Activated naive CD4-positive, alpha-beta T cell treated with anti-CD3 and anti-CD28 coated beads, Interleukin-2, amount 50 U/mL, for 16 hours (primary cell): ENCODE measurements at regions not wholly inside any gene's neighbourhood (a gene's known extent, or its start where the extent isn't known, plus 50 kb on each side); places are given as distances from the start of the nearest gene placed in this dataset.
"Not testable (repeated sequence)": the region's sequence is repeated elsewhere in the genome, so short reads cannot be mapped to it uniquely, and the experiment has no call there.

ENCODE experiments used
- DNase-seq: peaks from one replicate; pipeline ENCODE4 v3.0.0-alpha.2; 2020

DNA sequence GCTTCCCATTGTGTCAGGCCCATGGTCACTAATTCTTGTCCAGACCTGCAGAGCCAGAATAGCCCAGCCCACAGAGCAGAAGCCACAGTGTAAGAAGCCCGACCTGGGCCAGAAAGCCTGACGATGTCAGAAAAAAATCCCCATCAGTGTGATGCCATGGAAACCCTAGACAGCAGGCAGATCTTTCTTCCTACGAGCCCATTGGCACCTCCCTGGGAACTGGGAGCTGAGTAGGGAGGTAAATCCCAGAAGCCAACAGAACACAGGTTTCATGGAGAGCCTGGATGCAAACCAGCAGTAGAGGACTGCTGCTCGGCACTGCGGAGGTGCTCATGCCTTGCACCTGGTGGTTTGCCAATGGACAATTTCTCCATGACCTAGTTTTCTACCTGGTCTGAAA lies 82.2 kb upstream of the SLC22A16 start:
- DNase-seq = no peak

DNA sequence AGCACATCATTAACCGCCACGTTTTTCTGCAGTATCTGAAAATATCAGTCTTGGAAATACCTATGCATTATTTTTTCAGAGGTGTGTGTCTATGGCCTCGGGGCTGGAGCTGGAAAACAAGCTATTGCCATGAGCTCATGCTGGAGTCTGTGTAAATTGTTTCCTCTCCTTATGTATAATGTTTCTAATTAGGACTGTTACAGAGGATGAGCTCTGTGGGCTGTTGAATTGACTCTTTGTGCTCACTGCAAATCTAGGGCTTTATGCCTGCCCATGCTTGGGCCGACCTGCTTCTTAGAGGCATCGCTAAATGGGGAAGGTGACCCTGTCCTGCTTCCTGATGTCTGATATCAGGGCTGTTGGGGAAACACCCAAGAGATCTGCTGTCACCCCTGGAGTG lies 80.8 kb upstream of the SLC22A16 start:
- DNase-seq = no peak

DNA sequence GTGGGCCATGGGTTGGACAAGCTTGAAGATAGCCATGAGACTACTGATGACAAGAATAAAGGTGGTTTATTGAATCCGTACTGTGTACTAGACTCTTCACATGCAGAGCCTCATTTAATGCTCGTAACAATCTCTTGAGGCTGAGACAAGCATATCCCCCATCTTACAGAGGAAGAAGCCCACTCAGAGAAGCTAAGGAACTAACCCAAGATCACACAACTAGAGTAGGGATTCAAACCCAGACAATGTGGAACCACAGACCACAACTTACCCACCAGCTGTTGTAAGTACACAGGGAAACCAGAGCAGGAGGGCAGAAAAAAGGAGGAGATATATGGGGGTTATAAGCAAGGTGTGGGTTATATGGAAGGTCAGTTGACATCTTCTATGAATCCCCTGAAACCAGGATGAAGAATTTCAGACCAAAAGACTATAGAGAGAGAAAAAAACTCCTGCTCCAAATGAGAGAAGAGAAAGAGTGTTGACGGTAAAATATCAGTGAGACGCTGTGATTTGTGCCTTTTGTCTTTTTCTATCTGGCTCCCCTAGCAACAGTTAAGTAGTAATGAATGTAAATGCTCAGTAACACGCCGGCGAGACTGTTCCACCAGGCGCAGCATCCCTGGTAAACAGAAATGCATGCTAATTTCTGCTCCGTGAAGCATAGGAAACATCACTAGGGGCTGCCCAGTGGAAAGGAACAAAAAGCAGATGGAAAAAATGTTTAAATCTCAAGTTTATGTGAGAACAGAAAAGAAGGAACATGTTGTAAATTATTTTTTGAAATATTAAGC lies 80.1 kb upstream of the SLC22A16 start:
- no peak for DNase-seq

DNA sequence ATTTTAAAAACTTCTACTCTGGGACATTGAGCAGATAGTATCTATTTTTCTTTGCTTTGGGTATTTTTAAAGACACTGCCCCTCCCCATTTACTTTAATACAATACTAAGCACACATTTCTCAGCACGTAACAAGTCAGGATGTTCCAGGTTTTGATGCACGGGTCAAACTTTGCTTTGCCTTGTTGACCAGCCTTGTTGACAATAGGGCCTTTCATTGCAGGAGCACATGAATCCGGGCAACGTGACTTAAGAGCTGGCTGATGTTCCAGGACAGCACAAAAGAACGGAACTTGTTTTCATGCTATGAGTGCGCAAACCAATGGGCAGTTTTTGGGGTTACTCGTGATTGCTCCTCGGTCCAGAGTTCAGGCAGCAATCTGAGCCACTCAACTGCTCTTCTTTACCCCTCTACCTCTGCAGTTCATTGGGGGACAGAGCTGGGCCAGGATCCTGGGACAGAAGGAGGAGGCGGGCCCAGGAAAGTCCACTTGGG lies 78.6 kb upstream of the SLC22A16 start:
- no peak for DNase-seq

DNA sequence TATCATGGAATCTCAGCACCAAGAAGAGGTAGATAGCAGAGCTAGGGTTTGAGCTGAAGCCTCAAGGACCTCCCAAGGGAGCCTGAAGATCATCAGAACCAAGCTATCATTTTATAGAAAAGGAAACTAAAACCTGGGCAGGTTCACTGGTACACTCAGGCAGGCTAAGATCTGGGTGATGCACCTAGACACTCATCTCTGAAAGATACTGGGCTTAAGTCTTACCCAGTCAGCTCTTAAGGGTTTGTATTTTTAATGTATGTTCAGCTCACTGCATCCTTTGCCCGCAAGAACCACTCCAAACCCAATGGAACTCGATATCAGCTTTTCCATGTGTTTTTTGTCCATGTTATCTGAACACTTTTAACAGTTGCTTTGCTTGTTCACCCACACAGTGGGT lies 78.0 kb upstream of the SLC22A16 start:
- no peak for DNase-seq

DNA sequence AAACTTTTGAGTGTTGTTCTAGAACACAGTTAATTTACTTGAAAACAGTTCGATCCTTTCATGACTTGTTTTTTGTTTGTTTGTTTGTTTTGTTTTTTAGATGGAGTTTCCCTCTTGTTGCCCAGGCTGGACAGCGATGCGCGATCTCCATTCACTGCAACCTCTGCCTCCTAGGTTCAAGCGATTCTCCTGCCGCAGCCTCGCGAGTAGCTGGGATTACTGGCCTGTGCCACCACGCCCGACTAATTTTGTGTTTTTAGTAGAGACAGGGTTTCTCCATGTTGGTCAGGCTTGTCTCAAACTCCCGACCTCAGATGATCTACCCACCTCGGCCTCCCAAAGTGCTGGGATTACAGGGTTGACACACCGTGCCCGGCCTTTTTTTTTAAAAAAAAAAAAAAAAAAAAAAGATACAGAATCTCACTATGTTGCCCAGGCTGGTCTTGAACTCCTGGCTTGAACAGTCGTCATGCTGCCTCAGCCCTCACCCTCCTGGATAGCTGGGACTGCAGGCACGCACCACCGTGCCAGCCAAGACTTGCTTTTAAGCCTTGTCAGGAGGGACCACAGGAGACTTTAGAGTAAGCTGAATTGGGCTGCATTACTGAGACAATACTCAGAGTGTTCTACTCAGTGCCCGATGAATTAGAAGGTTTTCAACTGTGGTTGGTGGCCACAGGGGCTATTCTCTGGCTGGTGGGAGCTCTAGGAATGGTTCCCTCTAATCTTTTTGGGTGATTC lies 76.7 kb upstream of the SLC22A16 start:
- no peak for DNase-seq

DNA sequence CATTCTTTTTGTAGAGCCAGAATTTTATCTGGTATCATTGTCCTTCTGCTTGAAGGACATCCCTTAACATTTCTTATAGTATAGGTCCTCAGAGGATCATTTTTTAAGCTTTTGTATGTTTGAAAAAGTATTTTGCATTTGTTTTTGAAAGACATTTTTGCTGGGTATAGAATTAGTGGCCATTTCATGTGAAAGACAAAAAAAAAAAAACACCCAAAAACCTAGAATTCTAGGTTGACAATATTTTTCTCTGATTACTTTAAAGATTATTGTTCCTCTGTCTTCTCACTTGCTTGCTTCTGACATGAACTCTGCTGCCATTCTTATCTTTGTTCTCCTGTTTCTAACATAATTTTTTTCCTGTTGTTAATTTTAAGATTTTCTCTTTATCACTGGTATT lies 75.7 kb upstream of the SLC22A16 start:
- DNase-seq = no peak

DNA sequence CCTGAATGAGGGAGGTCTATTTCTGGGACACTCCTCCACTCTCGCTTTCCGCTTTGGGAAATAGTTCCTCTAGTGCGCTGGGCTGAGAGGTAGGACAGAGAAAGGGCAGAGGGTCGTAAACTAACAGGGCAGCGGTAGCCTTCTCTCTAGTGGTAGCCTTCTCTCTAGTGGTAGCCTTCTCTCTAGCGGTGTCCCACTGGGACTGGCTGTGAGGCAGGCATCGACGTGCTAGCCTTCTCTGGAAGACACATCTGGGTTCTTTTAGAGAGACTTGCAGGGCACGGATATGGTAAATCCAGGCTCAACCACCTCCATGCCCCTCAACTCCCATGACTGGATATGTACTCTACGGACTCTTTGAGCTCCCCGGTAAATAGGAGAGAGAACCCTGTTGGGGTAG lies 74.7 kb upstream of the SLC22A16 start:
- no peak for DNase-seq

DNA sequence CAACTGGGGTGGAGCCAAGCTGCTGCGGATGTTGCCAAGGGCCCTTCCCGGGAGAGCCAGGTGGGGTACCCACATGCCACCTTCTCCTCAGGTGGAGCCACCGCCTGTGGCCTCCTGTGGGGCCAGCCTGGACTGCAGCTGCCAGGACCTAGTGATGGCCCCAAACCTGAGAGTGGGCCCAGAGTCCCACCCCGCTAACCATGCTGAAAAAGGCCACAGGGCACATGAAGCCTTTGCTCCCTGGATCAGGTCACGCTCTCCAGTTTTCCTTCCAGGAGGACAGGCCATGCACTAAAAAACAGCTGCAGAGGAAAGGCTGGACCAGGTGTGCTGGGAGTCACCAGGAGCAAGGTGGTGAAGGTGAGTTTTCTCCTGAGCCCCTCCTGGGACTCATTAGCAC lies 73.9 kb upstream of the SLC22A16 start:
- DNase-seq = no peak

DNA sequence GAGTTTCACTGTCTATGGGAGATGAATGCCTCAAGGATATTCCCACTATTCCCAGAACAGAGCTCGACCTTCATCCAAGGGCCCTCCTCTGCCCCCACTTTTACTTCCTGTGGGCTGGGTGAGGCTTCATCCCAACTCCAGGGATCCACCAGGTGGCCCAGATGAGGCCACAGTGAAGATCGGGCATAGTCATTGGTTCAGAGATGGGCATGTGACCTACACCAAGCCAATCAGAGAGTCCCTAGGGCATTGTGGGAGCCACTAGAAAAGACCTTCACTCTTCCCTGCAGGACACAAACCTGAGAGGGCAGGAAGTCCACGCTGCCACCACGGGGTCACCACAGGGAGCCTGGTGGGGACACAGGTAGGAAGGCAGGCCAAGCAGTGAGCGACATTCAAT lies 72.9 kb upstream of the SLC22A16 start:
- DNase-seq = no peak

DNA sequence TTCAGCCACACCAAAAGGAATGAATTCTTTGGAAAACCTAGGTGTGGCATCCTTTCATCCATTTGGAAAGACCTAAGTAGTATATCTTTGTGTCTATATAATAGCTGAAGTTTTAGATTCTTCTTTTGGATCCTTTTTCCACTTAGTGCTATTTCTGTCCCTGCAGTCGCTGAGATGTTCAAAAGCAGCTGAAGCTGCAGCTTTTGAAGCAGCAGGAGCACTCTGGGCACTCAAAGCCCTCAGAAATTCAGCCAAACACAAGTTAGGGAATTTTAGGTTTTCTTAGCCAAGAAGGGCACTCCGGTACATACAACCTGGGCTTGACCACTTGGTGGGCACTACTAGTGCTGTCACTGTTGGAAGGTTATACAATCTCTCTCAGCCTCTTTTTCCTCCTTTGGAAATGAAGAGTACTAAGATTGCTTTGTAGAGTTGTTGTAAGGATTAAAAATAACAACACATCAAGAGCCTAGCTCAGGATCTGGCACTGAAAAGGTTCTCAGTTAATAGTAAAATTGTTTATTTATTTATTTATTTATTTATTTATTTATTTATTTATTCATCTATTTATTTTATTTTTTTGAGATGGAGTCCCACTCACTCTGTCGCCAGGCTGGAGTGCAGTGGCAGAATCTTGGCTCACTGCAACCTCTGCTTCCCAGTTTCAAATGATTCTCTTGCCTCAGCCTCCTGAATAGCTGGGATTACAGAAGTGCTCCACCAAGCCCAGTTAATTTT lies 71.9 kb upstream of the SLC22A16 start:
- DNase-seq = no peak

DNA sequence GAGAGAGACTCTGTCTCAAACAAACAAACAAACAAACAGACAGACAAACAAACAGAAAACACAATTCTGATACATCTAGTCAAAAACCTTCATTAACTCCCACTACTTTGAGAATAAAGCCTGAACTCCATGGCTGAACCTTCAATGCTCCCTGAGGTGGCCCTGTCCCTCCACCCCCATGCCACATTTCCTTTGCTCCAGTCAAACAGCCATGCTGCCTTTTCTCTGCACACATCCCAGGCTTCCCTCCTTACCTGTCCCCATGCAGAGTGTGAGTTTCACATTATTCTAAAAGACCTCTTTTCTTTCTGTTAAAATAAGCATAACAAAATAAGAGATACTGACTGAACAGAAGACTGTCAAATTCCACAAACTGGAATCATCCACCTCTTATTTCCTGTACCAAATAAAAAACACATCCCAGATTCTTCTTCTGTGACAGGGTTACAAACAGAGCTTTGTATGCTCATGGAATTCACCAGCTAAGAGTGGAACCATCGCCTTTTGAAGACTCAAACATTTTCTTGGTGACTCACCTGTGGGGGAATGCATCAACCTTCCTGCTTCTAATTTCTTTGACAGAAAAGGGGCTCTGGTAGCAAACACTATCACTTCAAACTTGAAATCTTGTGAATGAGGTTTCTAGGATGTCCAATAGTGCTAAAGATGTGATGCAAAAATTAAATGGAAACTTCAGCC lies 71.0 kb upstream of the SLC22A16 start:
- no peak for DNase-seq

DNA sequence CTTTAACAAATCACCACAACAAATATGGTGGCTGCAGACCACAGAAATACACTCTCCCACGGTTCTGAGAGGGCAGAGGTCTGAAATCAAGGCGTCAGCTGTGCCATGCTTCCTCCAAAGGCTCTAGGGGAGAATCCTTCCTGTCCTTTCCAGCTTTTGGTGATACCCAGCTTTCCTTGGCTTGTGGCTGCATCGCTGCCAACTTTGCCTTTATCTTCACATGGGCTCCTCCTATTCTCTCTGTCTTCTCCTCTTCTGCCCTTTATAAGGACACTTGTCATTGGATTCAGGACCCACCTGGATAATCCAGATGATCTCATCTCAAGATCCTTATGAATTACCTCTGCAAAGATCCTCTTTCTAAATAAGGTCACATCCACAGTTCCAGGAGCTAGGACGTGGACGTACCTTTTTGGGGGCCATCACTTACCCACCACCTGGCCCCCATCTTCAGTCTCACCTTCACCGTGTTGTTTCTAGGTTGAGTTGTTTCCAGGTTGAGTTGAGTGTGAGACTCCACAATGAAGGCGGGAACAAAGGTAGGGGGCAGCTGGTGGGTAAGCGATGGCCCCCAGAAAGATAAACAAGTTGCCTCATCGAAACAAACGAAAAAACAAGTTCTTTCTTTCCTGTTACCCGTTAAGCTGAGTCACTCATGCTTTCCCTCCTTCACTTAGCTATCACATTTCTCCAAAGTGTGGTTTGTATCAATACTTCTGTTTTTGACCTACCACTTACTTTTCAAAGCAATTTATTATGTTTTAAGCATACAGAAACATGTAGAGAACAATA lies 68.9 kb upstream of the SLC22A16 start:
- DNase-seq = no peak

DNA sequence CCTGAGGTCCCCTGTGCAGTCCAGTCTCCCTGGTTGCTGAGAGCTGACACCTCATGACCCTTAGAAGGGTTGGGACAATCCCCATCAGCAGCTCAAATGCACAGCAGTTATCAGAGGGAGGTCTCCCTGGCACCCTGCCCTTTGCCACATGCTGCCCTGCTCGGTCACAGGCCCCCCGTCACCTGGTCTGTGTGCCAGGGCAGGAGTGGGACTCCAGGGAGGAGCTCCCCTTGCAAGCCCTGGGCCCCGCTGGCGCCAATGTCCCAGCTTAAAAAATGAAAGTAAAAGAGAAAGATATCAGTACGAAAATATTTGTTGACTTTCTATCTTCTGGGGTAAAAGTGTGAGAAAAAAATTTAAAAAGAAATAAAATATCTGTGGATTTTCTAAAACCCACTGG lies 68.1 kb upstream of the SLC22A16 start:
- no peak for DNase-seq

DNA sequence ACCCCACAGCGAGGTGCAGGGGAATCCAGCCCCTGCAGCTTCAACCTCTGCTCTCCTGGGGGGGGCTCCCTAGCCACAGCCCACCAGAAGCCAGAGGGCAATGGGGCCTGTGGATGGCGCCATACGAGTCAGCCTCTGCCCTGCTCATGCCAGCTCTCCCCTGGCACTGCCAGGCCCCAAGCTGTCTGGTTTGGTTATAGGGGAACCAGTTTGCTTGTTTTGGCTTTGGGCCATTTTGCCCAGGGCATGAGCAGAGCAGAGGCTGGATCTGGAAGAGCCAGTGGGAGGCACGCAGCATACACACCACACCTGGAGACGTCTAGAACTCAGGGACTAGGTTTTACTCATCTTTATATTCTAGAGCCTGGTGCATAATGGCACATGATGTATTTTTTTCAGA lies 66.7 kb upstream of the SLC22A16 start:
- DNase-seq = no peak

DNA sequence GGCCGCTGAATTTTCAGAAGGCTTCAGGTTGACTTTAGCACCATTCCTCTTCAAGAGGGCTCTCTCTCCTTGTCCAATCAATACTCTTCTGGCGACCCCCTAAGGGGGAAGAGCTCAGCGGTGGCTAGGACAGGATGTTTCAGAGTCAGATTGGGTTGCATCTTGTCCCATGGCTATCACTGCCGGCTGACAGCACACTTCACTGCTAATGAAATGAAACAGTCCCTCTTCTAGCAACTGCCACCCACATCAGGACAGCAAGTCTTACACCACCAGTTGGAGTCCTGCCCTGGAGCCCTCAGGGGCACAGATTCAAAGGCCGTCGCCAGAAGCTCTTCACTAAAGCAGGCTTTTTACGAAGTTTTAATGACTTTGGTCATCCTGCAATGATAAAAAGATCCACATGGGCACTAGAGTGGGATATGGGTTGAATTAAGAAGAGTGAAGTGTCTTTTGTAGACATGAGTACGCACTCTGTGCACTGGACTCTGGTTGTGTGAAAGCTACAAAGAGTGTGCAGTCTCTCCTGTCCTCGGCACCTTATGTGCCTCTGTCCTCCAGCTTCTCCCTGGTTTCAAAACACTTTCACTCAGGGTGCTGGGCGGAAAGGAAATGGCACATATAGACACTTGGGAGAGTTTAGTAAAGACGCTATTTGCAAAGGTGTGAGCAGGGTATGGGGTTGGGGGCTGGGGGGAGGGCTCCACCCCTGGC lies 66.1 kb upstream of the SLC22A16 start:
- no peak for DNase-seq

DNA sequence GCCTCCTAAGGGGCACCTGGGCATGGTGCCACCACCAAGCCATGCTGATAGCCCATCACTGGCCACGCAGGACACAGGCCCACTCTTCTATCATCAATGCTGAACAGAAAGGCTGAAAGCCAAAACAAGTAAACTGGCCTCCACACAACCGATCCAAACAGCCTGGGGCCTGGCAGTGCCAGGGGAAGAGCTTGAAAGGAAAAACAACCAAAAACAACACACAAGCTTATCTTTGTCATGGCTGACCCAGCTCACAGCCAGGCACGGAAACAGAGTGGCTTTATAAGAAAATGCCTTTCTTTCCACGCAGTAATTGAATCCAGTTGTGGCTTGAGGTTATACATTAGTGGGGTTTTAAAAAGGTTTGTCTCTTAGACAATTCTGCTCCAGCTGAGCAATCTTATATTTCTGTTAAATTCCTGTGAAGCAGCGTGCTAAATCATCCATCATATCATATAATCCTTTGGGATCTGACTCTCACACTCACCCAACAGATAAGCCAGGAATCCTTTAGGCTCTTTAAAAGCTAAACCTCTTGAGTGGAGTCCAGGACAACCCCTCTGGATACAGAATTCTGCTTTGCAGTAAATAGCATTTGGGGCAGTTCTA lies 65.4 kb upstream of the SLC22A16 start:
- no peak for DNase-seq

DNA sequence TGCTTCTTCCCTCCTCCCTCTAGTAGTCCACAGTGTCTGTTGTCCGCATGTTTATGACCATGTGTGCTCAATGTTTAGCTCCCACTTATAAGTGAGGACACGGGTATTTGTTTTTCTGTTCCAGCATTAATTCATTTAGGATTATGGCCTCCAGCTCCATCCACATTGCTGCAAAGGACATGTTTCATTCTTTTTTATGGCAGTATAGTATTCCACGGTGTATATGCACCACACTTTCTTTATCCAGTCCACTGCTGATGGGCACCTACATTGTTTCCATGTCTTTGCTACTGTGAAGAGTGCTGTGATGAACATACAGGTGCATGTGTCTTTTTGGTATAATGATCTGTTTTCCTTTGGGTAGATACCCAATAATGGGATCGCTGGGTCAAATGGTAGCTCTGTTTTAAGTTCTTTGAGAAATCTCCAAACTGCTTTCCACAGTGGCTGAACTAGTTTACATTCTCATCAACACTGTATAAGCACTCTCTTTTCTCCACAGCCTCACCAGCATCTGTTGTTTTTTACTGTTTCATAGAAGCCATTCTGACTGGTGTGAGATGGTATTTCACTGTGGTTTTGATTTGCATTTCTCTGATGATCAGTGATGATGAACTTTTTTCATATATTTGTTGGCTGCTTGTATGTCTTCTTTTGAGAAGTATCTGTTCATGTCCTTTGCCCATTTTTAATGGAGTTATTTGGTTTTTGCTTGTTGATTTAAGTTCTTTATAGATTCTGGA lies 63.0 kb upstream of the SLC22A16 start:
- not testable (repeated sequence) for DNase-seq

DNA sequence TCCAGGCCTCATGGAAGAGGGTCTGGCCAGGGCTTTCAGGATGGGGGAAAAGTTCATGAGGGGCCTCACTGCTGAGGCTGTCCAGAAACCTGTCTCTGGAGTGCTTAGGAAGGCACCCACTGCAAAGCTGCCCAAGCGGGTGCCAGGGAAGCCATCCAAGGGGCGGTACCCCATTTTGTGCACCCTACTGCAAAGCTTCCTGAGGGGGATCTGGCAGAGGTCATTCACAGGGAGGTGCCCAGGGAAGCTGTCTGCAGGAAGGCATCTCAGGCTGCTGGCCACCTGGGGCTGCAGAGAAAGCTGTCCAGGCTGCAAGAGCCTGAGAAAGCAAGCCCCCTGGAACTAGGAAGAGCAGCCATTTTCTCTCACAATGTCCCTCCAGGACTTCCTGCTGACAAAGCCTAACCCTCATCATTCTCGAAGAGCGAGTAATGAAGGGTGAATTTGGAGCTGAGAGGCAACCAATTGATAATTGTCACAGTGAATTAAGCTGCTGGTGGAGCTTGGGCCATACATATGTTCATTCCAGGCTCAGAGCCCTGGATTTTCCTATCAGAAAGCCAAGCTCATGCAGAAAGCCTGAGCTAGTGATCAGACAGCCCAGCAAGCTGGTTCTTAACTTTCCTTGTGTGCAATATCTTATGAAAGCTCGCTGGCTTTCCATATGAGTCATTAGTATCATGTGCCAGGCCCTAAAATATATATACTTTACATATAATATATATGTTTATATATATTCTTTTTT lies 62.2 kb upstream of the SLC22A16 start:
- DNase-seq = no peak
